ENCODE measurements at regions not wholly inside any gene's neighbourhood (a gene's known extent, or its start where the extent isn't known, plus 50 kb on each side); places are given as distances from the start of the nearest gene placed in this dataset.

GRCh38 chr3:177481329-177481728 lies 284.0 kb upstream of the TBL1XR1 start:
- TF ChIP-seq CTCF (IDR thresholded peaks at IDR 0.05; ENCODE audit: control extremely low read depth in 1 of 3, insufficient read depth in 1 of 3, low read depth in 1 of 3, low read length in 3 of 3) (no peak), POLR2A (IDR thresholded peaks at IDR 0.05; ENCODE audit: control extremely low read depth in 1 of 2, low read depth in 2 of 2, low read length in 2 of 2) (no peak), POLR2AphosphoS5 (IDR thresholded peaks at IDR 0.05; ENCODE audit: low read depth, low read length) (no peak)
